Tibial artery (tissue), 4 donors: ENCODE measurements at regions not wholly inside any gene's neighbourhood (a gene's known extent, or its start where the extent isn't known, plus 50 kb on each side); places are given as distances from the start of the nearest gene placed in this dataset.

ENCODE experiments used
- DNase-seq, 2 donors: peaks; one replicate each; pipeline ENCODE4 v3.0.0-alpha.2; 2019
- H3K27ac ChIP-seq, 2 donors: fragments of 200-600 bp; sonication (generic) in 1 of 2; 1 replicate in 1 of 2; 2 replicates in 1 of 2; pipeline ENCODE4 v1.5.1; 2018 to 2019; ENCODE audit warnings: mild to moderate bottlenecking in 1 of 2
- H3K27me3 ChIP-seq, 2 donors: fragments of 200-600 bp; sonication (generic) in 1 of 2; one replicate each; pipeline versions ENCODE4 v1.5.1 to v1.6.0; 2016 to 2019
- H3K36me3 ChIP-seq, 3 donors: fragments of 200-600 bp; sonication (generic) in 2 of 3; one replicate each; pipeline ENCODE4 v1.5.1; 2016 to 2019; ENCODE audit warnings: mild to moderate bottlenecking in 2 of 3
- H3K4me1 ChIP-seq, 4 donors: fragments of 200-600 bp; sonication (generic) in 2 of 4; 1 replicate in 3 of 4; 2 replicates in 1 of 4; pipeline ENCODE4 v1.5.1; 2016 to 2019
- H3K4me3 ChIP-seq, 2 donors: fragments of 200-600 bp; sonication (generic) in 1 of 2; 1 replicate in 1 of 2; 2 replicates in 1 of 2; pipeline ENCODE4 v1.5.1; 2018 to 2019; ENCODE audit warnings: mild to moderate bottlenecking in 2 of 2
- H3K9me3 ChIP-seq, 3 donors: fragments of 200-600 bp; sonication (generic) in 1 of 3; one replicate each; pipeline ENCODE4 v1.5.1; 2016 to 2019
- intact Hi-C: fragments of 100-400 bp; cut with DNase I; formaldehyde crosslinking; loops from one replicate; pipeline ENCODE4 v1.15.0; 2023; ENCODE audit warnings: low total_unique reads
- TF ChIP-seq, protein P1 (sequence below), 2 experiments: fragments of 200-600 bp in 1 of 2; fragments of 450-650 bp in 1 of 2; IDR thresholded peaks; one replicate each; pipeline ENCODE4 v1.5.1; 2017 to 2019; ENCODE audit warnings: antibody characterized with exemption in 2 of 2, mild to moderate bottlenecking in 1 of 2, moderate library complexity in 1 of 2

DNA sequence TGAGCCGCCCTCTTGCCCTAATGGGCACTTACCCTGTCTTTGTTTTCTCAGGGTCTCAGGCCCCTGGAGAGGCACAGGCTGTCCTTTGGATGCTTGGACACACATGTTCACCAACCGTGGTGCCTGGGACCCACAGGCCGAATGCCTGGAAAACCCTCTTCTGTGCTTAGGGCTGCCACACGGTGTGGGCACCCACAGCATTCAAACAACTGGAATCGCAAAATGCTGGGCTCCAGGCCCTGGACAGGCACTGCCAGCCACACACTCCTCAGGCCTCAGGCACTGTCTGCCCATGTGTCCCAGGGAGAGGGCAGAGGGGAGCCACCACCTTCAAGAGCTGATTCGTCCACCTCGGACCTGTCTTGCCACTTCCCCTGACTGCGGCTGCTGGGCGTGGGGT is 123.1 kb upstream of the ACKR3 start:
- Histone ChIP-seq H3K27me3 (peaks cover 0 to 8% of the 10 kb centered on the region in 2 donors), H3K4me1 (peaks cover 0 to 6% (median 2%) of the 10 kb centered on the region in 4 donors), H3K36me3 (no peaks in the 10 kb centered on the region), H3K4me3 (no peak overlapping the region), H3K27ac (no peak overlapping the region), H3K9me3 (peaks cover 0 to 5% (median 0%) of the 10 kb centered on the region in 3 donors)
- TF ChIP-seq, protein P1, sequence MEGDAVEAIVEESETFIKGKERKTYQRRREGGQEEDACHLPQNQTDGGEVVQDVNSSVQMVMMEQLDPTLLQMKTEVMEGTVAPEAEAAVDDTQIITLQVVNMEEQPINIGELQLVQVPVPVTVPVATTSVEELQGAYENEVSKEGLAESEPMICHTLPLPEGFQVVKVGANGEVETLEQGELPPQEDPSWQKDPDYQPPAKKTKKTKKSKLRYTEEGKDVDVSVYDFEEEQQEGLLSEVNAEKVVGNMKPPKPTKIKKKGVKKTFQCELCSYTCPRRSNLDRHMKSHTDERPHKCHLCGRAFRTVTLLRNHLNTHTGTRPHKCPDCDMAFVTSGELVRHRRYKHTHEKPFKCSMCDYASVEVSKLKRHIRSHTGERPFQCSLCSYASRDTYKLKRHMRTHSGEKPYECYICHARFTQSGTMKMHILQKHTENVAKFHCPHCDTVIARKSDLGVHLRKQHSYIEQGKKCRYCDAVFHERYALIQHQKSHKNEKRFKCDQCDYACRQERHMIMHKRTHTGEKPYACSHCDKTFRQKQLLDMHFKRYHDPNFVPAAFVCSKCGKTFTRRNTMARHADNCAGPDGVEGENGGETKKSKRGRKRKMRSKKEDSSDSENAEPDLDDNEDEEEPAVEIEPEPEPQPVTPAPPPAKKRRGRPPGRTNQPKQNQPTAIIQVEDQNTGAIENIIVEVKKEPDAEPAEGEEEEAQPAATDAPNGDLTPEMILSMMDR (IDR thresholded peaks at IDR 0.05), result no peak
- DNase-seq, result no peak
- intact Hi-C loops, result no loop called here

- intact Hi-C loops, result no loop called here
- TF ChIP-seq, protein P1 (IDR thresholded peaks at IDR 0.05), result no peak
- Histone ChIP-seq H3K27me3 (peaks cover 0 to 14% of the 10 kb centered on the region in 2 donors), H3K36me3 (no peaks in the 10 kb centered on the region), H3K27ac (no peak overlapping the region), H3K4me3 (no peak overlapping the region), H3K9me3 (no peaks in the 10 kb centered on the region), H3K4me1 (peaks cover 0 to 4% (median 2%) of the 10 kb centered on the region in 4 donors)
- no peak for DNase-seq
Observed at GRCh38 chr2:236449167-236449761, 120.4 kb upstream of the ACKR3 start.

DNA sequence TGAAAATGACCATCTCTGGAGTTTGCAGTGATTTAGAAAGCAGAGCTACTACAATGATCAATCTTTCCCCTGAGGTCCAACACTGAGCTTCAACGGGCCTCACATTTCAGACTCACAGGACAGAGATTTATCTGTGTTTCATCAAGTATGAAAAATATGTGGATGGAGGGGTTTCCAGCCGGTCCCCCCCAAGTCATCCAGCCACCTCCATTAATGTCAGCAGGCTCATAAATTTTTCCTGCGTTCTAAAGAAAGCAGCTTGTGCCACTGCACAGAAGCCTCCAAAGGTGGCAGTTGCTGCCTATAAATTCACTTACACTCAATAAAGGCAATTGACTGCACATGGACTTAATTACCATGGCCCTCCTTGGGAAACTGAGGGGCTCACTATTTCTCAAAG is 117.4 kb upstream of the ACKR3 start:
- TF ChIP-seq, protein P1 (IDR thresholded peaks at IDR 0.05), result no peak
- Histone ChIP-seq H3K4me3 (no peak overlapping the region), H3K27ac (no peak overlapping the region), H3K4me1 (no peaks in the 10 kb centered on the region), H3K9me3 (no peaks in the 10 kb centered on the region), H3K27me3 (peaks cover 0 to 9% of the 10 kb centered on the region in 2 donors), H3K36me3 (no peaks in the 10 kb centered on the region)
- DNase-seq, result no peak
- intact Hi-C loops, result no loop called here

DNA sequence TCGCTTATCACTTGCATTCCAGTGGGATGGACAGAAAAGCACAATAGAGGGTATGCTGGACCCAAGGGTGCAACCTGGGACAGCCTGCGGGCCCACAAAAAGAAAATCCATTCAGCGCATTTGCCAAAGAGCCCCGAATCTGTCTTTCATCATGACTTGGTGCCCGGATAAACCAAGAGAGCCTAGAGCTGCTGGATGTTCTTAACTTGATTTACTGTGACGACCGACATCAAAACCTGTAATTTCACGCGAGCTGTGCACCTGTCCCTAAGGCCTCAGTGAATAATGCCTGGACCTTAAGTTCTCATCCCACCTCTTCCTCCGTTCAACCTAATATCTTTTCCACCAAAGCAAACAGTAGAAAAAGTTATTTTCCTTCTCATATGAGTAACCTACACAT is 115.5 kb upstream of the ACKR3 start:
- Histone ChIP-seq H3K4me3 (no peak overlapping the region), H3K4me1 (no peaks in the 10 kb centered on the region), H3K27ac (no peak overlapping the region), H3K27me3 (peaks cover 0 to 9% of the 10 kb centered on the region in 2 donors), H3K36me3 (no peaks in the 10 kb centered on the region), H3K9me3 (no peaks in the 10 kb centered on the region)
- no peak for DNase-seq
- intact Hi-C loops, result no loop called here
- TF ChIP-seq, protein P1 (IDR thresholded peaks at IDR 0.05), result no peak

DNA sequence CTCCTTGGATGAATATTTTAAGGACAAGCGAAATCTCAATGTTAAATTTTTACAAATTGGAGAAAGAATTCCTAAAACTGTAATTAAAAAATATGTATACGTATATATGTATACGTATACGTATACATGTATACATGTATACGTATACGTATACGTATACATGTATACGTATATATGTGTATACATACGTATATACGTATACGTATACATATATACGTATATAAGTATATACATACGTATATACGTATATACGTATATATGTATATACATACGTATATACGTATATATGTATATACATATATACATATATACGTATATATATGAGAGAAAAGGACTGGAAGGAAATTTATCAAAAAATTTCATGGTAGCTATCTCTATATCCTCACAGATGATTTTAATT is 110.2 kb upstream of the ACKR3 start:
- H3K4me1 ChIP-seq, result no peaks in the 10 kb centered on the region
- H3K27ac ChIP-seq, result no peak overlapping the region
- peaks cover 0 to 3% of the 10 kb centered on the region in 2 donors for H3K27me3 ChIP-seq
- H3K36me3 ChIP-seq, result peaks cover 0 to 7% (median 0%) of the 10 kb centered on the region in 3 donors
- no peak overlapping the region for H3K4me3 ChIP-seq
- TF ChIP-seq, protein P1 (IDR thresholded peaks at IDR 0.05), result no peak
- DNase-seq, result no peak
- no peaks in the 10 kb centered on the region for H3K9me3 ChIP-seq
- intact Hi-C loops, result no loop called here
